GM18909 (cell line): ENCODE measurements at regions not wholly inside any gene's neighbourhood (a gene's known extent, or its start where the extent isn't known, plus 50 kb on each side); places are given as distances from the start of the nearest gene placed in this dataset.
"Not testable (repeated sequence)": the region's sequence is repeated elsewhere in the genome, so short reads cannot be mapped to it uniquely, and the experiment has no call there.

Experiments
- ATAC-seq: cut with Tn5 transposase; IDR thresholded peaks from one replicate; pipeline ENCODE4 v1.9.1; 2021; ENCODE audit warnings: mild to moderate bottlenecking; ENCODE audit not compliant: unreplicated experiment, poor library complexity

DNA sequence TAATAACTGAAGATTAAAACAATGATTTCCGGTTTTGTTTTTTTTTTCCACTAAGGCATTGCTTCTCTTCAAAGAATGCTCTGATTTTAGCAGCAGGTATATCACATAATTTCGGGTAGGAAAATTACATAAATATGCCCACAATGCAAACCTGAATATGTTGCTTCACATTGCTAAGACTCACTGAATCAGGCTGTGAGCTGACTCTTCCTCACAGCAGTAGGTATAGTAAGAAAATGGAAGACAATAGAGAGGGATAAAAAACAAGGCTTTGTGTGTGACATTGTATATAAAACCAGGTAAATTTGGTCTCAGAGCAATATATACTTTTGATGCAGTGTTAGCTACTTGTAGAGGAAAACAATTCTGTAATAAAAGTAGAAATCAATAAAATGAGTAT lies 1355.0 kb downstream of the OLFM4 start:
- no peak for ATAC-seq

DNA sequence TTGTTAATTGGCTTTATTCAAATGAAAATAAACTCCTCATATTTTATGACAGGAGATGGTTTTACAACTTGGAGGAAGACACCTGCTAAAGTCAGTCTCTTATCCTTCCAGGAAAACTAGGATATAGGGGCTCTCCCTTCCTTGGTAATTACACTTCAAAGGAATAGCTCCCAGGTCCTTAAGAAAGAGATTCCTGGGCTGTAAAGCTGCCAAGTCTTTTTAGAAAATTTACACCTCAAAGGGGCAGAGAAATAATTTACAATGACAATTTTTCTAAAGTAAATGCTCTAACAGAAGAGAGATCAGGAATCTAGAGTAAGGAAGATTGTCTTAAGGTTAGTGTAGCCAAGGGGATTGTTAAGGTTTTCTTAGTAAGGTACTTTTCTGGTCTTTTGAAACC lies 1359.0 kb downstream of the OLFM4 start:
- no peak for ATAC-seq

GRCh38 chr13:54390841-54391240 lies 1362.2 kb downstream of the OLFM4 start:
- no peak for ATAC-seq

DNA sequence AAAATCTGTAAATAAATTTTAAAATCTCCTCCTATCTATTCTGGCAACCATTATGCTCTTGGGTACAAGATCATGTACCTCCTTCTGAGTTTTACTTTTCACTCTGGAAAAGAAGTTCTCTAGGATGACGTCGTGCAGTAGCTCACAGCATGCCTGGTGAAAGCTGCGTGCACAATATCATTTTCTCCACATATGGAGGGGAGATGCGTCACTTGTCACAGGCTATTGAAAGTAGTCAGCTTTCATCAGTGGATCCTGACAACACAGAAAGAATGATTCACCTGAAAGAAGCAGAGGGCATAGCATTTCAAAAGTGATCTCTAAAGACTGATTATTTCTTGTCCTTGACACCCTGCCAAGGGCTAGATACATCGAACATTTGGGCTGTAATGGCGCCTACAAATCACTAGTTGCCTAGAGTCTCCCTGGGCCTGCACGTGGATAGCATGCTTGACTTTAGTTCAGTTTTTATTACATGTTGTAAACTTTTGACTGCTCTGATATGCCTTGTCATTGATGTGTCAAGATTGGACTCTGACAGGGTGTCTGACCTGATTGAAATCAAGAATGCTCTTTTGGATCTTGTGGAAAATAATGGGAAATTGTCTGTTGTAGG lies 1365.6 kb downstream of the OLFM4 start:
- ATAC-seq, result no peak

GRCh38 chr13:54394908-54395307 lies 1366.3 kb downstream of the OLFM4 start:
- no peak for ATAC-seq

- ATAC-seq, result no peak
These were observed 1373.9 kb downstream of the OLFM4 start for GRCh38 chr13:54402495-54402894.

- no peak for ATAC-seq
These were observed 1387.2 kb downstream of the OLFM4 start for GRCh38 chr13:54415753-54416366.

DNA sequence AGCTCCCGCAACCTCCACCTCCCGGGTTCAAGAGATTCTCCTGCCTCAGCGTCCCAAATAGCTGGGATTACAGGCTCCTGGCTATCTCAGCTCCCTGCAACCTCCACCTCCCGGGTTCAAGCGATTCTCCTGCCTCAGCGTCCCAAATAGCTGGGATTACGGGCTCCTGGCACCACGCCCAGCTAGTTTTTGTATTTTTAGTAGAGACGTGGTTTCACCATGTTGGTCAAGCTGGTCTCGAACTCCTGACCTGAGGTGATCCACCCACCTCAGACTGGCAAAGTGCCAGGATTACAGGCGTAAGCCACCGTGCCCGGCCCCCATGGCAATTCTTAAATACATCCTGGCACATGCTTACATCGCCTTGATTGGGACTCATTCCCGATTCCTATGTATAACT lies 1394.3 kb downstream of the OLFM4 start:
- not testable (repeated sequence) for ATAC-seq

DNA sequence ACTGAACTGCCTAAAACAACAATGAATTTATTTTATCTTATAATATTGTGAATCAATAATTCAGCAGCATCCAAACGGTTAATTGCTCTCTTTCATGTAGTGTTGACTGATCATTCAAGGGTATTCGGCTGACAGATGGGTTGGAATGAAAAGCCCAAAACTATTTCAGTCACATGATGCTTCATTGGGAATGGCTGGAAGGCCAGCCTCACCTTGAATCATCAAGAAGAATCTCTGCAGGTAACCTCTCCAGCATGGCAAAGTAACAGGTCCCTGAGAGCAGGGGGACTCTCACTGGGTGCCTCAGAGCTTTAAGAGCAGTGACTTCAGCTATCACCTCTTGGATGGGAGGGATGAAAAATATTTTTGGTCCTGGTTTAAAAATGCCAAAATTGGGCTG lies 1395.7 kb downstream of the OLFM4 start:
- ATAC-seq, result no peak

DNA sequence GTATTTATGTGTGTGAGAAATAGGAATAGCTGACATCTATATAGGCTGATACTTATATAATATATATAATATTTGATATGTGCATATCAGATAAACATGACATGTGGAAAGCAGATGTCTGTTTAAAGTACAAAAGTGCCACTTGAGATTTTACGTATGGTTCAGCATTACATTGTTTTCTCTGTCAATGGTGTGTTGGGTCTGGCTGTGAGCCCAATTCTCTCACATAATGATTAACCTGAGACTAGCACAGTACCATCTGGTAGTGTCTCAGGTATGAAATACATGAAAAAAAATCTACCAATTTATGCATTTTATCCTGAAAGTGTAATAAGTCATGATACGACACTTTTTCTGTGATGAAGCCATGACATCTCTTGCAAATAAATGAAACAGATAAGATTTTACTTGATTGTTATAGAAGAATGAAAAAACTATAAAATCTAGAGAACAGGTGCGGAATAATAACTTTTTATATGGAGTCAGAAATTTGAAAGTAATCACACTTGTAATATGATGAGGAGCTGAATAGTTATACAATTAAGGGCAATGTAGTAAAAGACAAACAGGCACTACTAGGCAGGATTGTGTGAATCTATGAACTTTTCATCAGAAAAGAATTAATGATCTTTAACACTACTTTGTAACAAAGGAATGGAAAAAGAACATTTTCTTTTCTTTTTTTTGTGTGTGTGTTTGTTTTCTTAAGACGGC lies 1405.0 kb downstream of the OLFM4 start:
- no peak for ATAC-seq

- ATAC-seq, result not testable (repeated sequence)
These were observed 1412.3 kb downstream of the OLFM4 start for GRCh38 chr13:54440853-54441400.

GRCh38 chr13:54445453-54445852 lies 1416.8 kb downstream of the OLFM4 start:
- no peak for ATAC-seq

DNA sequence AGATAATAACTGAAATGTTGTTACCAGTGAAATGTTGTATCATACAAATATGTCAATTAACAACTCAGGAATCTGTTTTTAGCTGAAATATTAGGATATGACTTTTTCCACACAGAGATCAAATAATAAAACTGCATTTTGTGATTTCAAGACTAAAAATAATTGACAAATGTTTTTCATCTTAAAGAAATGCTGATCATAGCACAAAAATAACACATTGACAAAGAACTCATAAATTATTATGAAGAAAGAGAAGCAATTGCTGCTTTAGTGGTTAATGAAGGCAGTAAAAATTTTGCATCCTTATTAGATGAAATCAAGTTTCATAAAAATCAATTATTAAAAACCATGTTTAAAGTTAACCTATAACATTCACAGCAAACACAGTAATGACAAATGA lies 1417.3 kb downstream of the OLFM4 start:
- ATAC-seq, result no peak

- ATAC-seq, result no peak
These were observed 1421.3 kb downstream of the OLFM4 start for GRCh38 chr13:54449922-54450321.

DNA sequence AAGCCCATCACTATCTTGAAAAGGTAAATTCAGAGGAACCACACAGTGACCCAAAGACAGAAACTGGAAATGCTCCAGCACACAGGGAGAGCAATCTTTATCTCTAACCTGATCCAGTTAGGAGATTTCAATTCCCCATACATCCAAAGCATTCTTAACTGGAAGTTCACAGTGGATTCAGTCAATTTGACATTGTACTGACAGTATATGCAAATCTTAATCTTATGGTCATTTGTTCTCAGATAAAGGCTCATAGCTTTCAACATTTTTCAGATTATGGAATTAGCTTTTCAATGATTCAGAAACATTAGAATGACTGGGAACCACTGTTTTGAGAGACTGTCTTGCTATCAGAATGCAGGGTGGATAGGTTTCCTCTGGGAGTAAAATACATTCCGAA lies 1455.6 kb downstream of the OLFM4 start:
- no peak for ATAC-seq

- no peak for ATAC-seq
These were observed 1458.0 kb downstream of the OLFM4 start for GRCh38 chr13:54486421-54487166.

- ATAC-seq, result no peak
These were observed 1460.7 kb downstream of the OLFM4 start for GRCh38 chr13:54489359-54489758.

DNA sequence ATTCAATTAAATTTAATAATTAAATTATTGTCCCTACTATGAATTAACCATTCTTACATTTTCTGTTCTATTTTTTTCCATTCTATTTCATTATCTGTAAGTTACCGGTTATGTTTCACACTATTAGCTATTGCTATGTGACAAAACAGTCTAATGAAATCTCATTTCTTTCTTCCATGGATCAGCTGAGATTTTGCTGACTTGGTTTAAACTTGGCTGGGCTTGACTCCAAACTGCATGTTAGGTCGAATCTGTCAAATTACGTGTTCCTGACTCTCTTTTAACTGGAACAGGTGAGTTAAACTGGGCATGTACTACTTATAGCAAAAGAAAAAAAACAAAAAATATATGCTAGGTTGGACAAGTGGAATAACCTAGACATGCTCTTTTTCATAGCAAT lies 1464.4 kb downstream of the OLFM4 start:
- ATAC-seq, result no peak

DNA sequence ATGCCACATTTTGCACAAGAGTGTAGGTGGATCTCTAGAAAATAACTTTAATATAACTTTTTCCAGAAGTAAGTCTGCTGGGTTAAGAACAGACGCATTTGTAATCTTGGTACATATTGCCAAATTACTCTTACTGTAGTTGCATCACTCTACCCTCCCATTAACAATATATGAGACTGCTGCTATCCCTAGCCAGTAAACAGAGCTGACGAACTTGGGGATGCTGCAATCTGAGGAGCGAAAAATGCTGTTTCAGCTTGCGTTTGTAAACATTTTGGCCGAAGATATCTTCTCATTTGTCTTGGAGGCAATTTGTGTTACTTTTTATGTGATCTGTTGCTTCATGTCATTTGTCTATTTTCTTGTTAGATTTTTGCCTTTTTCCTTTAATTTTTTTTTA lies 1482.8 kb downstream of the OLFM4 start:
- ATAC-seq, result no peak

GRCh38 chr13:54513254-54513653 lies 1484.6 kb downstream of the OLFM4 start:
- no peak for ATAC-seq

GRCh38 chr13:54536112-54536511 lies 1507.5 kb downstream of the OLFM4 start:
- ATAC-seq, result no peak
